ENCODE measurements at regions not wholly inside any gene's neighbourhood (a gene's known extent, or its start where the extent isn't known, plus 50 kb on each side); places are given as distances from the start of the nearest gene placed in this dataset.
"Not testable (repeated sequence)": the region's sequence is repeated elsewhere in the genome, so short reads cannot be mapped to it uniquely, and the experiment has no call there.

DNA sequence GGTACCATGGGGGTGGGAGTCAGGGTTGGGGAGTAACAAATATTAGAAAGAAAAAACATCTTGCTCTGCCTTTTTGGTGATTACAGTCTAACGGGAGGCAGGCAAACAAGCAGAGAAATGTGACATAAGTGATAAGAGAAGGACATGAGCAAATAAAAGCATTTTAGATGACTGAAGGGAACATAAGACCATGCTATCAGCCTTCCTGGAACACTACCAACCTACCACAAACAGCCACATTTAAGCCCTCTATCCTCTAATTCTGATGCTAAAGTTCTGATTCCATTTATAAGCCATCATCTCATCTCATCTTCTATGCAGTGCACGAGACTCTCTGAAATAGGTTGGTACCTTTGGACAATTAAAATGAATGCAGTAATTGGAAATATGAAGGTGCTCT lies 243.4 kb upstream of the P2RY1 start:
- DNase-seq (ENCODE audit: insufficient read length, low spot score) (no peak), FAIRE-seq (no peak)
- TF ChIP-seq, protein P1, sequence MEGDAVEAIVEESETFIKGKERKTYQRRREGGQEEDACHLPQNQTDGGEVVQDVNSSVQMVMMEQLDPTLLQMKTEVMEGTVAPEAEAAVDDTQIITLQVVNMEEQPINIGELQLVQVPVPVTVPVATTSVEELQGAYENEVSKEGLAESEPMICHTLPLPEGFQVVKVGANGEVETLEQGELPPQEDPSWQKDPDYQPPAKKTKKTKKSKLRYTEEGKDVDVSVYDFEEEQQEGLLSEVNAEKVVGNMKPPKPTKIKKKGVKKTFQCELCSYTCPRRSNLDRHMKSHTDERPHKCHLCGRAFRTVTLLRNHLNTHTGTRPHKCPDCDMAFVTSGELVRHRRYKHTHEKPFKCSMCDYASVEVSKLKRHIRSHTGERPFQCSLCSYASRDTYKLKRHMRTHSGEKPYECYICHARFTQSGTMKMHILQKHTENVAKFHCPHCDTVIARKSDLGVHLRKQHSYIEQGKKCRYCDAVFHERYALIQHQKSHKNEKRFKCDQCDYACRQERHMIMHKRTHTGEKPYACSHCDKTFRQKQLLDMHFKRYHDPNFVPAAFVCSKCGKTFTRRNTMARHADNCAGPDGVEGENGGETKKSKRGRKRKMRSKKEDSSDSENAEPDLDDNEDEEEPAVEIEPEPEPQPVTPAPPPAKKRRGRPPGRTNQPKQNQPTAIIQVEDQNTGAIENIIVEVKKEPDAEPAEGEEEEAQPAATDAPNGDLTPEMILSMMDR (IDR thresholded peaks at IDR 0.05; ENCODE audit: insufficient read depth, missing control alignments) = no peak

DNA sequence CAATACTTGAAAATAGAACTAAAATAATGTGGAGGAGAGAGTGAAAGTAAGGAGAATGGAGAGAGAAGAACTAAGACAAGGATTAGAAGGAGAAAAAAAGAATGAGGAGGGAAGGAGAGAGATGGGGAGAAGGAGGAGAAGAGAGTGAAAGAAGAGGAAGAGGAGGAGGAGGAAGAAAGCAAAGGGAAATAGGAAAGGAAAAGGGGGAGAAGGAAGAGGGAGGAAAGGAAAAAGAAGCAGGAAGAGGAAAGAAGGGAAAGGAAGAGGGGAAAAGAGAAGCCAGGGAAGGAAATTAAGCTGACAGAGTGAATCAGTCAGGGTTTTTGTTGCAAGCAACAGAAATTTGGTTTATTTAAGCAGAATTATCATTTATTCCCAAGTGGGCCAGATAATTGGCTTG lies 241.7 kb upstream of the P2RY1 start:
- FAIRE-seq = no peak
- TF ChIP-seq, protein P1 (IDR thresholded peaks at IDR 0.05; ENCODE audit: insufficient read depth, missing control alignments) = no peak
- DNase-seq (ENCODE audit: insufficient read length, low spot score) = no peak

DNA sequence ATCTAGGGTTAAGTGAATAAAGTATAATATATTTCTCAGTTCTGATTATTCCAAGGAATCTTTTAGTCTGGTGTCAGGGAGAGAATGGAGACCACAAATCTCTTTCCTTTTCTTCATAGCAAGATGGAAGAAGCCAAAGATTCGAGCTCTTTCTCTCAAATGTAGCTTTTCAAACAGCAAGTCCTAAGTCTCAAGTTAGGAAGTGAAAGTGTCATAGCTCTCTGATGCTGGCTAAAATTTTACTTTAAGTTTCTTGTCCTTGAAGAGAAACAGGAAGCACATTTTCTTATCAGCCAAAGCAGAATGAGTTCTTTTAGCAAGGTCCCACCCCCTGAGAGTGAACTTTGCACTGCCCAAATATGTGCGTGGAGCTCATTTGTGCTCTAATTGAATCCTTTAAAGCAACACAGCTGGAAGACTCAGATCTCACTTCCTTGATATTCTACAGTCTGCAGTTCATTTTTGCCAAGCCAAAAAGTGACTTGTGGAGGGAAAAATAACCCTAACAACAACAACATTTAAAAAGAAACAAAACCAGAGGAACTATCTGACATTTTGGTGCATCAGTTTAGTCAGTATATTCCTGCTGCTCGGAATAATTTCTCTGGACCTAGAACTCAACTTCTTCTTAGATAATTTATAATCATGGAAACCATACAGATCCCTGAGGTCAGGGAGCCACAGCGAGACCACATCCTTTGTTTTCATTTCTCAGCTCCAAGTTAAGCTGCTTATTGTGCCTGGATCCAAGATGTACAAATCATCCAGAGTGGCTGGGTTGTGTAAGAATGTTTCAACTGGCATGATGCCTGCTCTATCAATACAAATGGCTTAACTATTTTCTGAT lies 238.7 kb upstream of the P2RY1 start:
- no peak for DNase-seq (ENCODE audit: insufficient read length, low spot score)
- TF ChIP-seq, protein P1 (IDR thresholded peaks at IDR 0.05; ENCODE audit: insufficient read depth, missing control alignments) = no peak
- FAIRE-seq = no peak

DNA sequence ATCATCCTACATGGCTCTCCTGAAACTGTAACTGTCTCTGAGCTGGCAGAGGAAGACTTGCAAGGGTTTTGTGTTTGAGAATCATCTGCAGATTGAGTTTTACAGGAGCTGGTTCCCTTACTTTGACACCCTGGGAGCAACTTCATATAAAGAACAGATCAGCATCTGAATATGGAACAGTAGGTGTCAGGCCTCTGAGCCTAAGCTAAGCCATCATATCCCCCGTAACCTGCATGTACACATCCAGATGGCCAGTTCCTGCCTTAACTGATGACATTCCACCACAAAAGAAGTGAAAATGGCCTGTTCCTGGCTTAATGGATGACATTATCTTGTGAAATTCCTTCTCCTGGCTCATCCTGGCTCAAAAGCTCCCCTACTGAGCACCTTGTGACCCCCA lies 238.1 kb upstream of the P2RY1 start:
- not testable (repeated sequence) for FAIRE-seq; DNase-seq (ENCODE audit: insufficient read length, low spot score)

DNA sequence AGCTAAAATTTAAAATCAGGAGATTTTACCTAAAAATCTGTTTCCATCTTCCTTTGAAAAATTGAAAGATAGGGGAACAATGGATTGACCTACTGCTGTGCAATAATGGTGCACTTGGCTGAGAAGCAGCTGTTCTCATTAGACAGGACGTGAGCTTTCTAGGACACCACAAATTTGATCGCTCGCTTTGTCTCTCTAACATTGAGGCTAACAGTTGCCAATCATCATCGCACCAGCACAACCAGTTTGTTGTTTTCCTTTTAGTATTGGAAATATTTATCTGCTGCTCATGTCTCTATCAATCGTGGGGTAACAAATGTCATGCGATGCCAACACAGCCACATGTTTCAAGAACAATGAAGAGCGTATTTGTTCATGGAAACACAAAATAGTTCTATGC lies 228.8 kb upstream of the P2RY1 start:
- no peak for FAIRE-seq
- TF ChIP-seq, protein P1 (IDR thresholded peaks at IDR 0.05; ENCODE audit: insufficient read depth, missing control alignments) = no peak

DNA sequence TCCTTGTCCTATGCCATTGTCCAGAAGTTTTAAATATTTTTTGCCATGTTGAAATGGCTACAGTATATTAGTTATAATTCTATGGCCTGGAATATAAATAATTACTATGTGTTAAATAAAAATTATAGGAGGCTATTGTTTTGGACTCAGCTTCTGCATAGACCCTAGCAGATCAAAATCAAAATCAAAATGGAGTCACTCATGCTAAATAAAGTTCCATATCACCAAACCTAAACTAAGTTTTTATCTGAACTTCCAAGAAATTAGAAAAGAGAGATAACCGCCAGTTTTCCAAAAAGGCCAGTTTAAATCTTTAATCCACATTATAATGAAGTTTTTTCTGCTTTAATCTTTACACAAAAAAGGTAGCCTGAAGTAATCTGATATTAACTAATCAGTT lies 227.8 kb upstream of the P2RY1 start:
- DNase-seq (ENCODE audit: insufficient read length, low spot score) (no peak), FAIRE-seq (no peak)
- TF ChIP-seq, protein P1 (IDR thresholded peaks at IDR 0.05; ENCODE audit: insufficient read depth, missing control alignments) = no peak

More for the DNA sequence above, 228.8 kb upstream of the P2RY1 start:
- no peak for DNase-seq (ENCODE audit: insufficient read length, low spot score)

DNA sequence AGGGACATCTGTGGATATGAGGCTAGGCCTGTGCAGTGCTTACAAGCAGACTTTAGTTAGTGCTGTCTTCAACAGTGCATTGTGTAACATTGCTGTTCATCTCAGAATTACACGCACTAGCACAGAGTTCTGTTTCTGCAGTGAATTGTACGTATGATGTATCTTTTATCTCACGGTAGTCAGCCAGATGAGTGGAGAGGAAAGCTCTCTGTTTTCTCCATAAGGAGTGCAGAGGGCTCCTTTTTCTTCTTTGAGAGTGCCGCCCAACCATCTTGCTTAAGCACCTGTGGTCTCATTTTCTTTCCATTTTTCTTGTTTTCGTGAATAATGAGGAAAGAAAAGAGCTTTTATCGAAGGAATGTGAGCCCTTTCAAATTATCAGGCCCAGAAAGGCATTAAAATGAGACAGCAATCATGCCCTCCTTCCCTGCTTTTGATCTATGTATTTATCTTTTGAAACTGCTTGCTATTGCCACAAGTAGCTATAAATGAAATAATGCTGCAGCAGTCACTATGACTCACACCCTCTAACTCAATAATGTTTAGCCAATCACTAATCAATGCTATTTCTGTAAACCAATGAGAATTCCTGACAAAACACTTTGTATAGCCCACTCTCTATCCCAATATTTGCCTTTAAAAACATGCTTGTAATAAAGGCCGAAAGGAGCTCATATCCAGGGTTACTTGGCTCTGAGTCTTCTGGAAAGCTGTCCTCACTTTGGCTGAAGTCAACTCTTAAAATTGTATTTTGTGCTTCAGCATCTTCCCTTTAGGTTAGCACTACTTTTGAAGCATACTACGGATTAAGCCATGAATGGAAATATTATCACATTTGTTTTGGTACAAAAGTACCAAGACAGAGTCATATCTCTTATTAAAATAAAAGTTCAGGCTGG lies 226.0 kb upstream of the P2RY1 start:
- TF ChIP-seq, protein P1 (IDR thresholded peaks at IDR 0.05; ENCODE audit: insufficient read depth, missing control alignments) = no peak
- DNase-seq (ENCODE audit: insufficient read length, low spot score) = no peak
- FAIRE-seq = no peak
